ENCODE measurements at regions not wholly inside any gene's neighbourhood (a gene's known extent, or its start where the extent isn't known, plus 50 kb on each side); places are given as distances from the start of the nearest gene placed in this dataset.

DNA sequence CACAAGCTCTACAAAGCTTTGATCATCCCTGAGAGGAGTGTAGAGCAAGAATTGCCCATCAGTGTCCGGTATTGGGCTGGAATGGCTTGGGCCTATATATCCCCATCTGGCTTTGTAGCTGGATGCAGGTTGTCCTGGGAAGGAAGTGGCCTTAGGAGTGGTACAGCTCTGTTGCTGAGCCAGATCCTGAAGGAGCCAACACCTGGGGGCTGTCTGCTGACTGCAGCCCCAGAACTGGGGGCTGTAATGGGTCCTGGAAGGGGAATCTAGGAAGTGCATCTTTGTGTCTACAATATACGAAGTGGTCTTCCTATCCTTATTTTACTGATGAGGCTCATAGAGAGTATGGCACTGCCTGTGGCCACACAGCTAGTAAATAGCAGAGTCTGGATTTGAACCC is 145.9 kb downstream of the CDC5L start:
- no peak for DNase-seq

- no peak for DNase-seq
These were observed 146.8 kb downstream of the CDC5L start for GRCh38 chr6:44534291-44534690.

DNA sequence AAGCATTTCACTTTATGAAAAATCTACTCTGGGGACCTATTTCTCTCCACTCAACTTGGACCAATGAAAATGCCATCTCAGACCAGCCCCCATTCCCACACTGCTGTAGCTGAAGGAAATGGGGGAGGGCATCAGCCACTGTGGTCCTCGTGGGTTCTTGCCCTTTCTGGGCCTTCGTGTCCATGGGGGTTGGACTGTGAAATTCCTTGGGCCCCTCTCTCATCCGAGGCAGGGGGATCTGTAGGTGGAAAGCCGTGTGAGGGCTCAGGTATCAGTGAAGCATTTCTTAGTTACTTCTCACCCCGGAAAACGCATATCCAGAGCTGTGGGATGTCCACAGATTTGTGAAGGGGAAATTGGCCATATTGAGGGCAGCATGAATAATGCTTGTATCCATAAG is 147.9 kb downstream of the CDC5L start:
- no peak for DNase-seq

DNA sequence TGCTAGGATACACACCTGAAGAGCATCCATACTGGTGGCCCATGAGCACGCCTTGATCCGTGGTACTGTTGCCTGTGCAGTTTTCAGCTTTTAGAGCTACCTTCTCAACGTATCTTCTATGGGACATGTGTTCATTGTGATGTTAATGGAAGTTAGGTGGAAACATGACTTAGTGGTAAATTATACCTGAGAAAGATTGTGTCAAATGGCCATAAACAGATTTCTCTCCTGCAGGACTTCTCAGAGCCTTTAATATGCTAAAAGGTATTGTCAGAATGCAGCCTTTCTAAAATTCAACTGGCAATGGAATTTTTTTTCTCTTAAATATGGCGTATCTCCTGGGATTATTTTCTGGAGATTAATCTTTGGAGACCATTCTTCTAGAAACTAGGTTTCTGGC is 148.5 kb downstream of the CDC5L start:
- no peak for DNase-seq

DNA sequence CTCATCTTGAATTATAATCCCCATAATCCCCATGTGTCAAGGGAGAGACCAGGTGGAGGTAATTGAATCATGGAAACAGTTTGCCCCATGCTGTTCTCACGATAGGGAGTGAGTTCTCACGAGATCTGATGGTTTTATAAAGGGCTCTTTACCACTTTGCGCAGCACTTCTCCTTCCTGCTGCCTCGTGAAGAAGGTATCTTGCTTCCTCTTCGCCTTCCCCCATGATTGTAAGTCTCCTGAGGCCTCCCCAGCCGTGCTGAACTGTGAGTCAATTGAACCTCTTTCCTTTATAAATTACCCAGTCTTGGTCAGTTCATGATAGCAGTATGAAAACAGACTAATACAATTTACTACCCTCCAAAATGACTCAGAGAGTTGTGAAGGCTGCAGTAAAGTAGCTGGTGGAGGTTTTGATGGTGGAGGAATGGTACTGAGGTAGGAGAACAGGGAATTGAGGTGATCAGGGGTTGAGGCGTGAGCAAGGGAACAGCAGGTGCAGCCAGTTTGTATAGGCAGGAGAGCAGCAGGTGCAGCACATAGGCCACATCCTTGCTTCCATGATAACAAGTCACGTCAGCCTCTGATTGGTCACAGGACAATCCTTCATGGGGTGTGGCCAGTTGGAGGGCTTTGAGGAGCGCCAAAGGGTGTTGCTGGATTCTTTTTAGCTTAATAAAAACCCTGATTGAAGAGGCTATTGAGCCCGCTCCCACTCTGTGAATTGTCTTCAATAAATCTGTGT is 150.0 kb downstream of the CDC5L start:
- no peak for DNase-seq

DNA sequence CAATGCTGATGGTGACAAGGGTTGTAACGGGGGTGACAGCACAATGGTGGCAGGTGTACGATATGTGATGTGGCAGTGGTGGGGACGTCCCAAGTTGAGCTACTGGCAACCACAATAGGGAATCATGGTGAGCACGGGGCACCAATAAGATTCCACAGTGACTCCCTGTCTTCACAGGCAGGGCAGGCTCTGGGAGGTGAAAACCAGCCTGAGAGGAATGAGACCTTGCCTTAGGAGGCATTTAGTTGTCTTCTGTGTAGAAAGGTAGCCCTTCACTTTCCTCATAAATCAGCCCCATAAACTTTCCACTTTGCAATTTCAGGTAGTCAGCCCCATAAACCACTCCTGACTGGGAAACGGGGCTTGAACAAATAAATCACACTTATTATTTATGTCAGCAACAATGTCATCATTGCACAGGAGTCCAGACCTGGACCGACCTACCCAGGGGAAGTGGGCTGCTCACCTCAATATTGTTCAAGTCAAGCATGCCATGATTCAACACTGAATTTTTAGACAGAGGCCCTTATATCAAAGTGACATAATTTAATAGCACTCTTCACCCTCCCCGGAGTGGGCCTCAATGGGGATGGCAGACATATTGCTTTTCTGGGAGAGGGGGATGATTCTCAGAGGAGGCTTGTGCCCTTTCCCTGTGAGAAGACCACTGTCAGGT is 150.8 kb downstream of the CDC5L start:
- no peak for DNase-seq

GRCh38 chr6:44538807-44539201 is 151.3 kb downstream of the CDC5L start:
- no peak for DNase-seq

DNA sequence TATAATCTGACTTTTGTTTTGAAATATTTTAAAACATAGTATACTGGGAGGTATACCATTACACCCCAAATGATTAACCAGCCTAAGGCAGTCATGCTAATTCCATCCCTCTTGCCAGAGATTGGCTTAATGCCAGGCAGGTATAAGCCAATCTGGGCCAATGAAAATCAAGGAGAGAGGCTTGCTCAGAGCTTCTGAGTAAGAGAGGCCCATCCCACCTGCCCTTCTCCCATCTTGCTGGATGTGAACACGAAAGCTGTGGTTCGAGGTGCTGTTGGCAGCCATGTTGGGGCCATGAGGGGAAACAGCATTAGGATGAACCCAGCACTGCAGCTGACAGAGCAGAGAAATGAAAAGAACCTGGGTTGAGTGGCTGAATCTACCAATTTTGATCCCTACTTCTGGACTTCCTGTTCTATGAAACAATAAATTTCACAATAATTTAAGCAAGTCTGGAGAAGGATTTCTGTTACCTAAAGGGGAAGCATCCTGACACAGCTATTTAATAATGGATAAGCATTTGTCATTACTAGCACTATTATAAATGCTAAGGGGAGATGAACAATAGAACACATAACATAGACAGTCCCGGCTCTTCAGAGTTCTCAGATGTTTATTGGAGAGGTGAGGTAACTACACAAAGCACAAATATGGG is 152.3 kb downstream of the CDC5L start:
- DNase-seq: no peak

DNA sequence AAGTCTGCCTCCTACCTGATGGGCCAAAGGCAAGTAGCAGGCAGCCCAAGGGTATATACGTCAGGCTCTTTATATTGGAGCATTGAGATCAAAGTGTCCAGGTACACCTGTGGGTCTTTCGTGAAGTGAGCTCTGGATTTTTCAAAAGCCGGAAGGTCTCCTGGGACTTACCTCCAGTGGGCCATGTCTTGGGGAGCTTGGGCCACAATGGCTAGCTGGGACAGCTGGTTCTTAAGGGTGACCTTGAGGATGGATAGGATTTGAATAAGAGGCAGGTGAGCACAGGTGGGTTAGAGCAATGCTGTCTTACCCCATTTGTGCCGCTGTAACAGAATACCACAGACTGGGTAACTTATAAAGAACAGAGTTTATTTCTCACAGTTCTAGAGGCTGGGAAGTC is 153.4 kb downstream of the CDC5L start:
- no peak for DNase-seq

- no peak for DNase-seq
These were observed 155.1 kb downstream of the CDC5L start for GRCh38 chr6:44542401-44543116.

DNA sequence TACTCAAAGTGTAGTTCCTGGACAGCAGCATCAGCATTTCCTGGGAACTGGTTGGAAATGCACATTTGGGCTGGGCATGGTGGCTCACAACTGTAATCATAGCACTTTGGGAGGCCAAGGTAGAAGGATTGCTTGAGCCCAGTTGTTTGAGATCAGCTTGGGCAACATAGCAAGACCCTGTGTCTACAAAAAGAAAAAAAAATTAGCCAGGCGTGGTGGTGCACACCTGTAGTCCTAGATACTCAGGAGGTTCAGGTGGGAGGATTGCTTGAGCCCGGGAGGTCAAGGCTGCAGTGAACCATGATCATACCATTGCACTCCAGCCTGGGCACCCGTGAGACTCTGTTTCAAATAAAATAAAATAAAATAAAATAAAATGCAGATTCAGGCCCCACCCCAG is 156.2 kb downstream of the CDC5L start:
- no peak for DNase-seq

DNA sequence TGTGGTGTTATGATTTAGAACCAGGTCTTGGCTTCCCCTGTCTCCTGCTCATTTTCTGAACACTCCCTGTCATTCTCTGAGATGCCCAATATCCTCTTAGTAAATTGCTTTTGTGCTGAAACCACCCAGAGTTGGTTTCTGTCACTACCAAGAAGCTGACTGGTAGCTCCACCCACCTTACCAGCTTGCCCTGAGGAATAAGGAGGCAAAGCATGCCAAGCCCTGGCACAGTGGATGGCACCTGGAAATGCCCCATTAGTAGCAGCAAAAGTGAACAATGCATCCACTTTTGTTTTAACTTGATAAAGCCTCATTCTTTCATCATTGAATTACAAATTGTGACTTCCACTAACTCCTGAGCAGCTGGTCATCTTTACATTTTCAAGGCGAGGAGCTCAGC is 157.7 kb downstream of the CDC5L start:
- no peak for DNase-seq

- DNase-seq: no peak
These were observed 160.8 kb downstream of the CDC5L start for GRCh38 chr6:44548319-44548718.

DNA sequence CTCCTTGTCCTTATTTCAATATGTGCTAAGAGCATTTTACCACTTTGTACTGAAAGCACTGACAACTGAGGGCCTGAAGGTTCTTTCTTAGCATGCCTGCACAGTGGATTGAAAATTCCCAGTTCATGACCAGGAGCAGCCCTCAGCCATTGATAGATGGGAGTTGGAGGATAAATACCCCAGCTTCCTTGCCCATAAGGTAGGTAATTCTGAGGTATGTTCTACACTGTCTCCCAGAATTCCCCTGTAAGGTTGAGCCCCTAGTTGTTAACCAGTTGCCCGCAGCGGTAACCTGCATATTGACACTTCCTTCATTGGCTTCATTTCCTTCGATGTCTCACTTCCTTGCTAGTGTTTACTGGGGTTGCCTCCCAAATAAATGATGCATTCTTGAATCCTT is 162.0 kb downstream of the CDC5L start:
- no peak for DNase-seq

GRCh38 chr6:44554194-44554593 is 166.7 kb downstream of the CDC5L start:
- no peak for DNase-seq

GRCh38 chr6:44554861-44555260 is 167.4 kb downstream of the CDC5L start:
- no peak for DNase-seq

DNA sequence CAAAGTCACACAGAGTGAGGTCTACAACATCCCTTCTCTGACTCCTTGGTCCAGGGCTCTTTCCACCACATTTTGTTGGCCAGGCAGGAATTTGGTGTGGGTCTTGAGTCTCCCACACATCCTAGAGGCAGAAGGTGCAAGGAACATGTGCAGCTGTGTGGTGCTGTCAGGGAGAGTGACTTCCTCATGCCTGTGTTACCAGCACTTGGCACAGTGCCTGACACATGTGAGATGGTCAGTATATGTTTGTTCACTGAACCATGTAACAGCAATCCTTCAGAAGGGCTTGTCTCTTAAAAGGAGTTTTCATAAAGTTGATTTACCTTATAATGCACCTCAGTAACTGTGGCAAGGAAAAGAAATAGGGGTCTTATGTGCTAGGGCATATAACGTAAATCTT is 168.5 kb downstream of the CDC5L start:
- no peak for DNase-seq

DNA sequence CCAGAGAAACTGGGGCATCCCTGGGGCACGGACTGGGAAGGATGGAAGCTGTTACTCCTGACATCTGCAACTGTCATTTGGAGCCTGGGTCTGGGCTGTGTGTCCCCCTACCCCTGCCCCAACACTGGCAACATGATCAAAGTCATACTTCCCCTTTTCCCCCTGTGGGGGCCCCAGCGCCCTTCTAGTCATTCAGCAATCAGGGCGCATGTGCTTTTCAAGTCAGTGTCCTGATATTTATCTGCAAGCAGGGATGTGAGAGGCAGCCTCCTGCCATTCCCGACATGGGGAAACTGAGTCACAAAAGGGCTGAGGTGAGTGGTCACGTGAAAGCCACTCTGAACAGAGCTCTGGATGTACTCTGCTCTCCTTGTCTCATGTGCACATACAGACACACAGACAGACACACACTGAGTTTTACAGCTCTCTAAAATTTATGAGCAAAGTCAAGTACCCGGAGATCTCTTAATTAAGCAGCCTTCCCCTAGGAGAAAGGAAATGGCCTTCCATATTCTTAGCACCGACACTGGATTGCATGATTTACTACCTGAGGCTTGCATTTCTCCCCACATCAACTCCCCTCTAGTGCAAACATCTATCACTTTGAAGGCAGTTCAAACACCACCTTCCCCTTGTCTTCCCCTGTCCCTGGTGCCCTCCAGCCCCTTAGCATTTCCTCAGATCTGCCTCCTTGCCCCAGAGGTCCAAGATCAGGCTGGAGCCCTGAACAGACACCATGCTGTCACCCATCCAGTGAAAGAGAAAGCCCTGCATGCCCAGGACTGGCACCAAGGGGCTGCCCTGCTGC is 170.7 kb downstream of the CDC5L start:
- DNase-seq: no peak

GRCh38 chr6:44558832-44559251 is 171.3 kb downstream of the CDC5L start:
- no peak for DNase-seq

GRCh38 chr6:44559486-44560270 is 172.2 kb downstream of the CDC5L start:
- no peak for DNase-seq

GRCh38 chr6:44560458-44561059 is 173.1 kb downstream of the CDC5L start:
- DNase-seq: no peak

Data from NCI-H2171 (cell line).